IPS-18c (cell line): ENCODE measurements at regions not wholly inside any gene's neighbourhood (a gene's known extent, or its start where the extent isn't known, plus 50 kb on each side); places are given as distances from the start of the nearest gene placed in this dataset.
"Not testable (repeated sequence)": the region's sequence is repeated elsewhere in the genome, so short reads cannot be mapped to it uniquely, and the experiment has no call there.

Experiments
- H3K4me3 ChIP-seq: 2 replicates; pipeline ENCODE4 v1.7.0; 2013; ENCODE audit warnings: low read depth, mild to moderate bottlenecking, low read length, moderate library complexity; ENCODE audit not compliant: insufficient read depth
- H3K9me3 ChIP-seq: one replicate; pipeline ENCODE4 v1.6.1; 2013; ENCODE audit warnings: mild to moderate bottlenecking, low read length, moderate library complexity; ENCODE audit not compliant: control insufficient read depth, insufficient read depth

GRCh38 chr12:83603106-83603505, 916.4 kb downstream of the TMTC2 start:
- H3K4me3 ChIP-seq = no peak overlapping the region
- no peaks in the 10 kb centered on the region for H3K9me3 ChIP-seq

- H3K9me3 ChIP-seq = no peaks in the 10 kb centered on the region
- no peak overlapping the region for H3K4me3 ChIP-seq
Observed at GRCh38 chr12:83575326-83575725, 888.6 kb downstream of the TMTC2 start.

- Histone ChIP-seq H3K9me3 (no peaks in the 10 kb centered on the region), H3K4me3 (no peak overlapping the region)
Observed at GRCh38 chr12:83574142-83574541, 887.4 kb downstream of the TMTC2 start.

- H3K9me3 ChIP-seq = no peaks in the 10 kb centered on the region
- no peak overlapping the region for H3K4me3 ChIP-seq
Observed at GRCh38 chr12:83573671-83574070, 887.0 kb downstream of the TMTC2 start.

GRCh38 chr12:83559650-83560049, 872.9 kb downstream of the TMTC2 start:
- Histone ChIP-seq H3K4me3 (no peak overlapping the region), H3K9me3 (peaks cover 9% of the 10 kb centered on the region)

- H3K4me3 ChIP-seq = not testable (repeated sequence)
- peaks cover 16% of the 10 kb centered on the region for H3K9me3 ChIP-seq
Observed at GRCh38 chr12:83556040-83556439, 869.3 kb downstream of the TMTC2 start.

- peaks cover 2% of the 10 kb centered on the region for H3K9me3 ChIP-seq
- no peak overlapping the region for H3K4me3 ChIP-seq
Observed at GRCh38 chr12:83541446-83541845, 854.7 kb downstream of the TMTC2 start.

GRCh38 chr12:83538361-83538965, 851.8 kb downstream of the TMTC2 start:
- no peak overlapping the region for H3K4me3 ChIP-seq
- no peaks in the 10 kb centered on the region for H3K9me3 ChIP-seq

GRCh38 chr12:83537428-83538053, 850.8 kb downstream of the TMTC2 start:
- Histone ChIP-seq H3K4me3 (no peak overlapping the region), H3K9me3 (no peaks in the 10 kb centered on the region)

GRCh38 chr12:83536496-83536895, 849.8 kb downstream of the TMTC2 start:
- Histone ChIP-seq H3K9me3 (no peaks in the 10 kb centered on the region), H3K4me3 (no peak overlapping the region)

- Histone ChIP-seq H3K9me3 (no peaks in the 10 kb centered on the region), H3K4me3 (no peak overlapping the region)
Observed at GRCh38 chr12:83528571-83528970, 841.9 kb downstream of the TMTC2 start.

GRCh38 chr12:83527810-83528209, 841.1 kb downstream of the TMTC2 start:
- H3K4me3 ChIP-seq = no peak overlapping the region
- no peaks in the 10 kb centered on the region for H3K9me3 ChIP-seq

- no peaks in the 10 kb centered on the region for H3K9me3 ChIP-seq
- no peak overlapping the region for H3K4me3 ChIP-seq
Observed at GRCh38 chr12:83515306-83516026, 828.8 kb downstream of the TMTC2 start.

GRCh38 chr12:83514372-83514771, 827.7 kb downstream of the TMTC2 start:
- Histone ChIP-seq H3K4me3 (no peak overlapping the region), H3K9me3 (no peaks in the 10 kb centered on the region)

GRCh38 chr12:83506841-83507240, 820.1 kb downstream of the TMTC2 start:
- Histone ChIP-seq H3K9me3 (no peaks in the 10 kb centered on the region), H3K4me3 (no peak overlapping the region)

GRCh38 chr12:83505586-83505985, 818.9 kb downstream of the TMTC2 start:
- H3K9me3 ChIP-seq = no peaks in the 10 kb centered on the region
- H3K4me3 ChIP-seq = no peak overlapping the region

- H3K9me3 ChIP-seq, H3K4me3 ChIP-seq: not testable (repeated sequence)
Observed at GRCh38 chr12:83499894-83500293, 813.2 kb downstream of the TMTC2 start.

- Histone ChIP-seq H3K9me3 (no peaks in the 10 kb centered on the region), H3K4me3 (no peak overlapping the region)
Observed at GRCh38 chr12:83477696-83478095, 791.0 kb downstream of the TMTC2 start.
